HepG2 (cell line): ENCODE measurements at regions not wholly inside any gene's neighbourhood (a gene's known extent, or its start where the extent isn't known, plus 50 kb on each side); places are given as distances from the start of the nearest gene placed in this dataset.
A peak's percentile ranks its signal among the peaks of the same experiment; 100 is the strongest.

Experiments used
- ATAC-seq: fragments of 200-7000 bp; cut with Tn5 transposase; 3 replicates; pipeline ENCODE4 v1.9.1; 2020; ENCODE audit warnings: mild to moderate bottlenecking, moderate library complexity
- BruUV-seq: library from RNA; stranded (reverse); fragments of 400-500 nt; replicated peaks from 2 replicates; lab custom pipeline; 2021; lab: Mats Ljungman, UMichigan
- CTCF ChIA-PET: fragments of 300-600 bp; formaldehyde crosslinking; extraction: SDS; loops from one replicate; lab custom pipeline; 2021; ENCODE audit warnings: low total read pairs, inconsistent platforms, low intra/inter-chr PET ratio; lab: Yijun Ruan, JAX
- POLR2A ChIA-PET: fragments of 350-600 bp; sonication (Branson Sonifier 250); formaldehyde crosslinking; loops from one replicate; lab custom pipeline; 2020; ENCODE audit warnings: antibody characterized with exemption, inconsistent platforms; lab: Yijun Ruan, JAX
- DNase-seq: peaks from one replicate; pipeline ENCODE4 v3.0.0-alpha.2; 2015; ENCODE audit warnings: low spot score
- FAIRE-seq: peaks from 3 replicates; lab custom pipeline; 2011; peaks lifted over from hg19 to GRCh38; lab: Jason Lieb, UNC
- H2AFZ ChIP-seq: one replicate; pipeline ENCODE4 v1.6.1; 2011; ENCODE audit warnings: low read length, inconsistent platforms
- H3K27ac ChIP-seq: fragments of 300-600 bp; 3 replicates; pipeline ENCODE4 v1.8.0; 2011; ENCODE audit warnings: mixed run types, mild to moderate bottlenecking, mixed read lengths, low read length, inconsistent platforms; ENCODE audit not compliant: insufficient read depth; ENCODE audit errors: extremely low read length
- H3K27me3 ChIP-seq, 2 experiments: fragments of 200-600 bp in 1 of 2; 2 replicates in 1 of 2; 3 replicates in 1 of 2; pipeline versions ENCODE4 v1.6.0 to v1.8.0; 2011; ENCODE audit warnings: low read length in 2 of 2, mild to moderate bottlenecking in 2 of 2, moderate library complexity in 2 of 2, inconsistent platforms in 1 of 2; ENCODE audit not compliant: insufficient read depth in 2 of 2, control insufficient read depth in 1 of 2
- H3K36me3 ChIP-seq, 2 experiments: fragments of 200-600 bp in 1 of 2; replicated peaks in 1 of 2; 2 replicates in 1 of 2; 3 replicates in 1 of 2; pipeline versions ENCODE4 v1.5.1 to v1.8.0; 2011; ENCODE audit warnings: low read length in 2 of 2, inconsistent platforms in 1 of 2; ENCODE audit not compliant: insufficient read depth in 2 of 2, control insufficient read depth in 1 of 2
- H3K4me1 ChIP-seq: 2 replicates; pipeline ENCODE4 v1.5.1; 2012; ENCODE audit warnings: low read length, inconsistent platforms; ENCODE audit not compliant: insufficient read depth
- H3K4me2 ChIP-seq: 2 replicates; pipeline ENCODE4 v1.6.0; 2011; ENCODE audit warnings: low read depth, low read length, inconsistent platforms
- H3K4me3 ChIP-seq, 3 experiments: fragments of 200-600 bp in 1 of 3; sonication (generic), shearing (Covaris generic) in 1 of 3; replicated peaks in 1 of 3; 2 replicates each; pipeline ENCODE4 v1.5.1; 2011 to 2016; ENCODE audit warnings: low read length in 3 of 3, inconsistent platforms in 2 of 3, low read depth in 2 of 3, mild to moderate bottlenecking in 2 of 3, control low read depth in 1 of 3, mixed read lengths in 1 of 3; ENCODE audit not compliant: insufficient read depth in 1 of 3
- H3K79me2 ChIP-seq: one replicate; pipeline ENCODE4 v1.6.1; 2011; ENCODE audit warnings: low read length, inconsistent platforms; ENCODE audit not compliant: insufficient read depth
- H3K9ac ChIP-seq: 2 replicates; pipeline ENCODE4 v1.6.0; 2011; ENCODE audit warnings: mild to moderate bottlenecking, low read depth, low read length, inconsistent platforms; ENCODE audit not compliant: insufficient read depth
- H3K9me3 ChIP-seq: 2 replicates; pipeline ENCODE4 v1.5.1; 2012; ENCODE audit warnings: mild to moderate bottlenecking, low read length
- H4K20me1 ChIP-seq: 2 replicates; pipeline ENCODE4 v1.6.0; 2011; ENCODE audit warnings: inconsistent platforms, mild to moderate bottlenecking, low read length, moderate library complexity; ENCODE audit not compliant: insufficient read depth
- BORCS8-MEF2B ChIP-seq: sonication (generic); formaldehyde crosslinking; IDR thresholded peaks from 2 replicates; pipeline ENCODE4 v1.8.0; 2022; ENCODE audit warnings: mild to moderate bottlenecking, missing genetic modification reagents
- EEA1 ChIP-seq: sonication (generic); formaldehyde crosslinking; IDR thresholded peaks from 2 replicates; pipeline ENCODE4 v1.5.1; 2020; ENCODE audit warnings: mild to moderate bottlenecking, missing genetic modification reagents, borderline replicate concordance
- GATAD1 ChIP-seq: IDR thresholded peaks from 2 replicates; pipeline ENCODE4 v1.6.1; 2016; ENCODE audit warnings: missing genetic modification reagents, missing compliant biosample characterization
- JUNB ChIP-seq: sonication (generic); formaldehyde crosslinking; IDR thresholded peaks from 2 replicates; pipeline ENCODE4 v1.8.0; 2022; ENCODE audit warnings: missing genetic modification reagents, mild to moderate bottlenecking, borderline replicate concordance
- NFATC3 ChIP-seq: sonication (generic); formaldehyde crosslinking; IDR thresholded peaks from 2 replicates; pipeline ENCODE4 v1.5.1; 2020; ENCODE audit warnings: mild to moderate bottlenecking, missing genetic modification reagents
- NFE2L2 ChIP-seq: fragments of 150-350 bp; IDR thresholded peaks from 2 replicates; pipeline ENCODE4 v1.6.1; 2014; ENCODE audit warnings: low read length
- NPAS2 ChIP-seq: sonication (generic); formaldehyde crosslinking; IDR thresholded peaks from 2 replicates; pipeline ENCODE4 v1.8.0; 2022; ENCODE audit warnings: mild to moderate bottlenecking, missing genetic modification reagents, borderline replicate concordance
- TBP ChIP-seq: sonication (generic); formaldehyde crosslinking; IDR thresholded peaks from 2 replicates; pipeline ENCODE4 v1.5.0; 2020; ENCODE audit warnings: missing genetic modification reagents
- ZBTB20 ChIP-seq: sonication (generic); formaldehyde crosslinking; IDR thresholded peaks from 2 replicates; pipeline ENCODE4 v1.8.1; 2023; ENCODE audit warnings: missing genetic modification reagents, low read depth, mild to moderate bottlenecking, borderline replicate concordance
- ZNF33A ChIP-seq: sonication (generic); formaldehyde crosslinking; IDR thresholded peaks from 2 replicates; pipeline ENCODE4 v1.5.1; 2020; ENCODE audit warnings: missing genetic modification reagents, mild to moderate bottlenecking, moderate library complexity, borderline replicate concordance
- ZNF34 ChIP-seq: sonication (generic); formaldehyde crosslinking; IDR thresholded peaks from 2 replicates; pipeline ENCODE4 v1.4.0; 2020; ENCODE audit warnings: mild to moderate bottlenecking, missing genetic modification reagents, borderline replicate concordance
- ZNF543 ChIP-seq: sonication (generic); formaldehyde crosslinking; IDR thresholded peaks from 2 replicates; pipeline ENCODE4 v1.4.0; 2020; ENCODE audit warnings: mild to moderate bottlenecking, missing genetic modification reagents
- ZNF567 ChIP-seq: sonication (generic); formaldehyde crosslinking; IDR thresholded peaks from 2 replicates; pipeline ENCODE4 v1.8.1; 2023; ENCODE audit warnings: mild to moderate bottlenecking, missing genetic modification reagents, borderline replicate concordance
- ZNF773 ChIP-seq: sonication (generic); formaldehyde crosslinking; IDR thresholded peaks from 2 replicates; pipeline ENCODE4 v1.4.0; 2020; ENCODE audit warnings: missing genetic modification reagents, borderline replicate concordance
- ZSCAN21 ChIP-seq: sonication (generic); formaldehyde crosslinking; IDR thresholded peaks from 2 replicates; pipeline ENCODE4 v1.8.0; 2022; ENCODE audit warnings: mild to moderate bottlenecking, missing genetic modification reagents, moderate library complexity, borderline replicate concordance
- WGBS: methylation state at CpG from one replicate; pipeline ENCODE4 v1.1.6; 2017; ENCODE audit warnings: low lambda C conversion rate; 5-methylcytosine and 5-hydroxymethylcytosine counted together
- in situ Hi-C: cut with HindIII; loops from 2 replicates; pipeline ENCODE4 v1.10.0; 2017; ENCODE audit warnings: low pct_unique_long_range_greater_than_20kb; ENCODE audit not compliant: extremely low pct_ligation_motif_present
- intact Hi-C: fragments of 100-400 bp; cut with micrococcal nuclease; formaldehyde crosslinking; loops from one replicate; pipeline ENCODE4 v1.10.0; 2022; ENCODE audit not compliant: unreplicated experiment
- TF ChIP-seq, protein P1 (sequence below): sonication (generic); formaldehyde crosslinking; IDR thresholded peaks from 2 replicates; pipeline ENCODE4 v1.4.0; 2020; ENCODE audit warnings: missing genetic modification reagents
- TF ChIP-seq, protein P2 (sequence below): sonication (generic); formaldehyde crosslinking; IDR thresholded peaks from 2 replicates; pipeline ENCODE4 v1.4.0; 2020; ENCODE audit warnings: missing genetic modification reagents; ENCODE audit errors: not compliant biosample characterization

DNA sequence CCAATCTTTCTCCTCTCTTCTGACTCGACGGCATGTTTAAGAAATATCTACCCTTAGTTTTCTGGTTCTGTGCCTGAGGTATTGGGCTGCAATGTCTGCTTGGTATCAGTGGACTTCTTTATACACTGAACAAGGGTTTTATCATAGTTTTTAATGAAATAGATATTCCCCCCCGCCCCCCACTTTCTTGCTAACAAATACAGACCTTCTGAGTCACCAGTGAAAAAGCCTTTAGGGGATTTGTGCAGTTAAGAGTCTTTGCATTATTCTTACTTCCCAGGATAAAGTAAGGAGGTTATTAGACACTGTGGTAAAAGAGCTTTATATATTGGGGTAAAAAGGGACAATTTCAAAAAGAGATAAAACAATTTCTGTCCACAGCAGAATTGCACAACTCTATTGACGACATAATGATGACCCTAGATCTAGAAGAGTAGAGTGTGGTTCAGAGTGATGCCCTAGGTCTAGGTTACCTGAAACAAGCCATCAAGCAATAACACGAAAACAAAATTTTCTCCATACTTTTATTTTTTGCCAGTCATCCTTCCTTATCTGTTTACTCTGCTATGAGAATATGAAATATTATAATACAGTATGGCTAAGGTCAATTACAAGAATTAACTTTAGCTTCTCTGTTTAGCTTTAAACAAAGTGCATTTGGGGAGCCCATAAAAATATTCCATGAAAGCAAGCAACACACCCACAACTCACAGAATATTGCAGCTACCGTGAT lies 110.7 kb downstream of the PLK2 start:
- intact Hi-C loops (no loop called here), in situ Hi-C loops (no loop called here)
- no peak overlapping the region for H3K9ac ChIP-seq
- H3K9me3 ChIP-seq: no peaks in the 10 kb centered on the region
- no peak overlapping the region for H2AFZ ChIP-seq
- H3K4me2 ChIP-seq: no peak overlapping the region
- WGBS: 10% methylated on average over 6 of the region's 6 CpGs
- TF ChIP-seq, protein P1, sequence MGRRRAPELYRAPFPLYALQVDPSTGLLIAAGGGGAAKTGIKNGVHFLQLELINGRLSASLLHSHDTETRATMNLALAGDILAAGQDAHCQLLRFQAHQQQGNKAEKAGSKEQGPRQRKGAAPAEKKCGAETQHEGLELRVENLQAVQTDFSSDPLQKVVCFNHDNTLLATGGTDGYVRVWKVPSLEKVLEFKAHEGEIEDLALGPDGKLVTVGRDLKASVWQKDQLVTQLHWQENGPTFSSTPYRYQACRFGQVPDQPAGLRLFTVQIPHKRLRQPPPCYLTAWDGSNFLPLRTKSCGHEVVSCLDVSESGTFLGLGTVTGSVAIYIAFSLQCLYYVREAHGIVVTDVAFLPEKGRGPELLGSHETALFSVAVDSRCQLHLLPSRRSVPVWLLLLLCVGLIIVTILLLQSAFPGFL: no peak
- peak; percentile 68; the same call in 1 of the 2 replicates for TF ChIP-seq NFE2L2
- ATAC-seq: no peak
- no peaks in the 10 kb centered on the region for H3K4me1 ChIP-seq
- BruUV-seq: no TSS peak
- no peaks in the 10 kb centered on the region for H4K20me1 ChIP-seq
- no peaks in the 10 kb centered on the region for H3K36me3 ChIP-seq
- no peak for FAIRE-seq
- H3K79me2 ChIP-seq: no peaks in the 10 kb centered on the region
- H3K27ac ChIP-seq: no peak overlapping the region
- ChIA-PET CTCF (no interaction called here), POLR2A (no interaction called here)
- no peak overlapping the region for H3K4me3 ChIP-seq
- DNase-seq: no peak
- H3K27me3 ChIP-seq: no peaks in the 10 kb centered on the region; a peak in 1 of 5 replicates

DNA sequence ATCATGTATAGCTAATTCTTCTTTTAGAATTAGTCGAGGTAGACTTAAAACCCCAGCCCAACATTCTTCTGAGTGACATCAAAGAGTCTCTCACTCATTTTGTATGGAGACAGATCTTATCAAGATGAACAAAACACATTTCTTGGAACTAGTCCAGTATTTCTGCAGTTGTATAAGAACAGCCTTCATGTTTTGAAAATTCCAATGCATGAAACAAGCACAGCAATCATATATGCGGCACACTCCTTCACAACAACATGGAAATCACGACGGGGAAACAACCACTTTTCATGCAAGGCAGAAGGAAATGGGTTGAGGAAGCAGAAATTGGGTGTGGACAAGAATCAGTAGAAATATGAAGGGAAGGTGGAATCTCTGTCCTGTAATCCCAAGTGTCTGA lies 113.8 kb downstream of the PLK2 start:
- H3K4me3 ChIP-seq: no peak overlapping the region
- H3K27ac ChIP-seq: no peak overlapping the region
- DNase-seq: no peak
- in situ Hi-C loops (no loop called here), intact Hi-C loops (no loop called here)
- CTCF ChIA-PET: no interaction called here
- WGBS: 5% methylated on average over 4 of the region's 4 CpGs
- H3K9me3 ChIP-seq: no peaks in the 10 kb centered on the region
- H3K4me1 ChIP-seq: no peaks in the 10 kb centered on the region
- no peaks in the 10 kb centered on the region; a peak in 1 of 5 replicates for H3K27me3 ChIP-seq
- no peak for FAIRE-seq
- no peaks in the 10 kb centered on the region for H3K36me3 ChIP-seq
- POLR2A ChIA-PET: no interaction called here
- H3K79me2 ChIP-seq: no peaks in the 10 kb centered on the region
- no peak overlapping the region for H3K4me2 ChIP-seq
- H2AFZ ChIP-seq: no peak overlapping the region
- no peaks in the 10 kb centered on the region for H4K20me1 ChIP-seq
- no TSS peak for BruUV-seq
- no peak for ATAC-seq
- no peak overlapping the region for H3K9ac ChIP-seq
- TF ChIP-seq TBP (CRISPR knock-in tag) (no peak), ZNF34 (no peak), ZBTB20 (CRISPR knock-in tag) (no peak), NPAS2 (CRISPR knock-in tag) (no peak), JUNB (CRISPR knock-in tag) (no peak), BORCS8-MEF2B (CRISPR knock-in tag) (no peak), ZNF567 (CRISPR knock-in tag) (no peak), EEA1 (CRISPR knock-in tag) (no peak), ZSCAN21 (no peak), GATAD1 (CRISPR knock-in tag) (no peak), ZNF773 (no peak), ZNF543 (CRISPR knock-in tag) (no peak), ZNF33A (no peak), NFATC3 (no peak)
- TF ChIP-seq, protein P2, sequence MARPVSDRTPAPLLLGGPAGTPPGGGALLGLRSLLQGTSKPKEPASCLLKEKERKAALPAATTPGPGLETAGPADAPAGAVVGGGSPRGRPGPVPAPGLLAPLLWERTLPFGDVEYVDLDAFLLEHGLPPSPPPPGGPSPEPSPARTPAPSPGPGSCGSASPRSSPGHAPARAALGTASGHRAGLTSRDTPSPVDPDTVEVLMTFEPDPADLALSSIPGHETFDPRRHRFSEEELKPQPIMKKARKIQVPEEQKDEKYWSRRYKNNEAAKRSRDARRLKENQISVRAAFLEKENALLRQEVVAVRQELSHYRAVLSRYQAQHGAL: no peak
